ENCODE measurements at regions not wholly inside any gene's neighbourhood (a gene's known extent, or its start where the extent isn't known, plus 50 kb on each side); places are given as distances from the start of the nearest gene placed in this dataset.

- TF ChIP-seq PKNOX1 (IDR thresholded peaks at IDR 0.05) (no peak), ELF4 (IDR thresholded peaks at IDR 0.05) (no peak), ZNF384 (IDR thresholded peaks at IDR 0.05) (no peak), SP1 (IDR thresholded peaks at IDR 0.05) (no peak), FOXK2 (IDR thresholded peaks at IDR 0.05) (no peak), BHLHE40 (IDR thresholded peaks at IDR 0.05; ENCODE audit: borderline replicate concordance) (no peak), HDGF (IDR thresholded peaks at IDR 0.05; ENCODE audit: borderline replicate concordance) (no peak)
Observed at GRCh38 chr2:16023506-16024360, 83.4 kb downstream of the MYCN start.
